PFSK-1 (cell line): ENCODE measurements at regions not wholly inside any gene's neighbourhood (a gene's known extent, or its start where the extent isn't known, plus 50 kb on each side); places are given as distances from the start of the nearest gene placed in this dataset.

ENCODE experiments used
- FOXP2 ChIP-seq: optimal IDR thresholded peaks from 2 replicates; pipeline ENCODE3; 2011; ENCODE audit warnings: borderline replicate concordance, control low read depth, inconsistent platforms; ENCODE audit not compliant: insufficient read depth; ENCODE audit errors: extremely low read length, extremely low read depth
- POLR2AphosphoS5 ChIP-seq: IDR thresholded peaks from 2 replicates; pipeline ENCODE4 v1.6.1; 2012; ENCODE audit warnings: low read depth, mild to moderate bottlenecking, control low read depth, low read length, moderate library complexity
- SIN3A ChIP-seq: IDR thresholded peaks from 2 replicates; pipeline ENCODE4 v1.6.1; 2012; ENCODE audit warnings: mild to moderate bottlenecking, low read length, moderate library complexity, borderline replicate concordance; ENCODE audit not compliant: insufficient read depth
- TAF1 ChIP-seq: IDR thresholded peaks from 2 replicates; pipeline ENCODE4 v1.6.1; 2012; ENCODE audit warnings: low read length, control low read depth, borderline replicate concordance; ENCODE audit not compliant: insufficient read depth
- TF ChIP-seq, protein P1 (sequence below), 2 experiments: IDR thresholded peaks; 2 replicates each; pipeline versions ENCODE4 v1.6.1 to v1.8.0; 2011 to 2012; ENCODE audit warnings: low read depth in 2 of 2, low read length in 2 of 2, control low read depth in 1 of 2, inconsistent platforms in 1 of 2, mild to moderate bottlenecking in 1 of 2, moderate library complexity in 1 of 2; ENCODE audit not compliant: insufficient read depth in 1 of 2

DNA sequence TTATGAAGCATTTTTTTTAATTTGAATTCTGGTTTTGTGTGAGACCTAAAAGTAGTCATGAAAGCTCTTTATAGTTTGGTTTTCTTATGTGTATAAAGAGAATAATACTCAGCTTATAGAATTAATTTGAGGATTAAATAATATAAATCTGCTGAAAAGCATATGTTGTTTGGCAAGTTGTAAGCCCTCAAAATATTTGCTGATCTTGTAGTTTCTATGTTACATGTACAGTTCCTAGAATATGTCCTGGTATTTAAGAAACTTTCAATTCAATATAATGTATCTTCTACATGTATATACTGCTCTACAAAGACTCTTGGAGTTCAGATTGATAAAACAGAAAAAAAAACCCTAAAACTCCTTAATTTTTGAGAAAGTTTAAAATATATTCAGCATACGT, 605.5 kb upstream of the FAM98A start:
- TF ChIP-seq FOXP2 (no peak), SIN3A (no peak), TAF1 (no peak)
- TF ChIP-seq, protein P1, sequence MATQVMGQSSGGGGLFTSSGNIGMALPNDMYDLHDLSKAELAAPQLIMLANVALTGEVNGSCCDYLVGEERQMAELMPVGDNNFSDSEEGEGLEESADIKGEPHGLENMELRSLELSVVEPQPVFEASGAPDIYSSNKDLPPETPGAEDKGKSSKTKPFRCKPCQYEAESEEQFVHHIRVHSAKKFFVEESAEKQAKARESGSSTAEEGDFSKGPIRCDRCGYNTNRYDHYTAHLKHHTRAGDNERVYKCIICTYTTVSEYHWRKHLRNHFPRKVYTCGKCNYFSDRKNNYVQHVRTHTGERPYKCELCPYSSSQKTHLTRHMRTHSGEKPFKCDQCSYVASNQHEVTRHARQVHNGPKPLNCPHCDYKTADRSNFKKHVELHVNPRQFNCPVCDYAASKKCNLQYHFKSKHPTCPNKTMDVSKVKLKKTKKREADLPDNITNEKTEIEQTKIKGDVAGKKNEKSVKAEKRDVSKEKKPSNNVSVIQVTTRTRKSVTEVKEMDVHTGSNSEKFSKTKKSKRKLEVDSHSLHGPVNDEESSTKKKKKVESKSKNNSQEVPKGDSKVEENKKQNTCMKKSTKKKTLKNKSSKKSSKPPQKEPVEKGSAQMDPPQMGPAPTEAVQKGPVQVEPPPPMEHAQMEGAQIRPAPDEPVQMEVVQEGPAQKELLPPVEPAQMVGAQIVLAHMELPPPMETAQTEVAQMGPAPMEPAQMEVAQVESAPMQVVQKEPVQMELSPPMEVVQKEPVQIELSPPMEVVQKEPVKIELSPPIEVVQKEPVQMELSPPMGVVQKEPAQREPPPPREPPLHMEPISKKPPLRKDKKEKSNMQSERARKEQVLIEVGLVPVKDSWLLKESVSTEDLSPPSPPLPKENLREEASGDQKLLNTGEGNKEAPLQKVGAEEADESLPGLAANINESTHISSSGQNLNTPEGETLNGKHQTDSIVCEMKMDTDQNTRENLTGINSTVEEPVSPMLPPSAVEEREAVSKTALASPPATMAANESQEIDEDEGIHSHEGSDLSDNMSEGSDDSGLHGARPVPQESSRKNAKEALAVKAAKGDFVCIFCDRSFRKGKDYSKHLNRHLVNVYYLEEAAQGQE (IDR thresholded peaks at IDR 0.05; ENCODE audit: insufficient read depth in 1 of 2, low read depth in 2 of 2, low read length in 2 of 2) = no peak

DNA sequence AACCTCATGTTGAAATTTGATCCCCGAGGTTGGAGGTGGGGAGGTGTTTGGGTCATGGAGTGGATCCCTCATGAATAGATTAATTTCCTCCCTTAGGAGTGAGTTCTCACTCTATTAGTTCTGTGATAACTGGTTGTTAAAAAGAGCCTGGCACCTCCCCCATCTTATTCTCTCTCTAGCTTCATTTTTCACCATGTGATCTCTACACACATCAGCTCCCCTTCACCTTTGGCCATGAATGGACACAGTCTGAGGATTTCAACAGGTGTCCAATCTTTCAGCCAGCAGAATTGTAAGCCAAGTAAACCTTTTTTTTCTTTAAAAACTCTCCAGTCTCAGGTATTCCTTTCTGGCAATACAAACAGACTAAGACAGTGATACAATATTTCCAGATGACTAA, 602.0 kb upstream of the FAM98A start:
- TF ChIP-seq, protein P1 (IDR thresholded peaks at IDR 0.05; ENCODE audit: insufficient read depth in 1 of 2, low read depth in 2 of 2, low read length in 2 of 2) = no peak
- TF ChIP-seq SIN3A = no peak

- TF ChIP-seq TAF1 = no peak
- TF ChIP-seq, protein P1 (IDR thresholded peaks at IDR 0.05; ENCODE audit: insufficient read depth in 1 of 2, low read depth in 2 of 2, low read length in 2 of 2) = no peak
- no peak for TF ChIP-seq SIN3A
- TF ChIP-seq POLR2AphosphoS5 = no peak
- no peak for TF ChIP-seq FOXP2
Observed at GRCh38 chr2:34199971-34200370, 600.9 kb upstream of the FAM98A start.

DNA sequence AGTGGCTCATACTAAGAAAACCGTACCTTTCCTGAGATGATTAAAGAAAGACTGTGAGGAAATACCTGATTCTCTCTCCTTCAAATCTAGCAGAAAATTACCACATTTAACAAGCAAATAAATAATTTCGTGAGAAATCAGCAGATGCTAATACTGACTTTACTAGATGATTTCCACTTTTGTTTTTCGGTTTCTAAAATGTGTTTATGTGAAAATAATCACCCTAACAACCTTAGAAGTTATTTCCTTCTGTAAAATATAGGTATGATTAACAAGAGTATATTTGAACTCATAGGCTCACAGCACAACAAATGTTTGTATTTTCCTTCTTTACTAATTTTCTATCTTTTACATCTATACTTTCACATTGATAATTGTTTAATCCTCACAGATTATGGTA, 594.1 kb upstream of the FAM98A start:
- TF ChIP-seq POLR2AphosphoS5 = no peak
- TF ChIP-seq FOXP2 = no peak
- no peak for TF ChIP-seq SIN3A
- TF ChIP-seq, protein P1 (IDR thresholded peaks at IDR 0.05; ENCODE audit: insufficient read depth in 1 of 2, low read depth in 2 of 2, low read length in 2 of 2) = no peak
- no peak for TF ChIP-seq TAF1
